Fibroblast of lung (primary cell): ENCODE measurements at regions not wholly inside any gene's neighbourhood (a gene's known extent, or its start where the extent isn't known, plus 50 kb on each side); places are given as distances from the start of the nearest gene placed in this dataset.

Source experiments
- DNase-seq, 2 donors: peaks; one replicate each; pipeline versions ENCODE4 v3.0.0 to v3.0.0-alpha.2; 2010; ENCODE audit warnings: low read depth in 2 of 2
- H2AFZ ChIP-seq: 2 replicates; pipeline ENCODE4 v1.5.1; 2012; ENCODE audit warnings: low read length, control low read depth, inconsistent platforms
- H3K27ac ChIP-seq: 2 replicates; pipeline ENCODE4 v1.5.1; 2011; ENCODE audit warnings: low read length, control low read depth; ENCODE audit not compliant: insufficient read depth
- H3K27me3 ChIP-seq: 2 replicates; pipeline ENCODE4 v1.5.1; 2011; ENCODE audit warnings: mild to moderate bottlenecking, low read length; ENCODE audit not compliant: control insufficient read depth, insufficient read depth
- H3K36me3 ChIP-seq: 2 replicates; pipeline ENCODE4 v1.5.1; 2011; ENCODE audit warnings: low read length; ENCODE audit not compliant: control insufficient read depth, insufficient read depth
- H3K4me1 ChIP-seq: 2 replicates; pipeline ENCODE4 v1.5.1; 2011; ENCODE audit warnings: low read length; ENCODE audit not compliant: control insufficient read depth, insufficient read depth; ENCODE audit errors: extremely low read depth
- H3K4me2 ChIP-seq: 2 replicates; pipeline ENCODE4 v1.5.1; 2011; ENCODE audit warnings: low read length, control low read depth; ENCODE audit not compliant: insufficient read depth; ENCODE audit errors: extremely low read depth
- H3K4me3 ChIP-seq, 4 experiments: fragments of 200-600 bp in 1 of 4; sonication (generic) in 1 of 4; replicated peaks in 1 of 4; 2 replicates each; pipeline ENCODE4 v1.5.1; 2011 to 2016; ENCODE audit warnings: low read length in 4 of 4, low read depth in 3 of 4, mild to moderate bottlenecking in 3 of 4, control low read depth in 2 of 4, inconsistent platforms in 1 of 4, mixed read lengths in 1 of 4; ENCODE audit not compliant: insufficient read depth in 1 of 4; ENCODE audit errors: control extremely low read depth in 1 of 4
- H3K79me2 ChIP-seq: 2 replicates; pipeline ENCODE4 v1.5.1; 2012; ENCODE audit warnings: mild to moderate bottlenecking, low read length, inconsistent platforms; ENCODE audit not compliant: control insufficient read depth, insufficient read depth
- H3K9ac ChIP-seq: 2 replicates; pipeline ENCODE4 v1.5.1; 2011; ENCODE audit warnings: mild to moderate bottlenecking, low read length, control low read depth; ENCODE audit not compliant: insufficient read depth
- H3K9me3 ChIP-seq: 2 replicates; pipeline ENCODE4 v1.5.1; 2012; ENCODE audit warnings: low read depth, low read length; ENCODE audit not compliant: control insufficient read depth, insufficient read depth
- H4K20me1 ChIP-seq: 2 replicates; pipeline ENCODE4 v1.5.1; 2011; ENCODE audit warnings: low read length; ENCODE audit not compliant: control insufficient read depth, insufficient read depth; ENCODE audit errors: extremely low read depth
- CTCF ChIP-seq, 2 donors: IDR thresholded peaks in 1 of 2; conservative IDR thresholded peaks in 1 of 2; 1 replicate in 1 of 2; 2 replicates in 1 of 2; pipeline ENCODE4 v1.5.1; 2011 to 2012; ENCODE audit warnings: low read length in 2 of 2, control low read depth in 1 of 2, inconsistent platforms in 1 of 2, low read depth in 1 of 2, mild to moderate bottlenecking in 1 of 2
- EZH2 ChIP-seq: IDR thresholded peaks from 2 replicates; pipeline ENCODE4 v1.5.1; 2012; ENCODE audit warnings: low read length, control low read depth, mild to moderate bottlenecking; ENCODE audit errors: missing control alignments

GRCh38 chr9:25904701-25905100, 226.5 kb upstream of the TUSC1 start:
- Histone ChIP-seq H3K27me3 (no peaks in the 10 kb centered on the region), H3K4me2 (no peak overlapping the region), H2AFZ (no peak overlapping the region), H4K20me1 (no peaks in the 10 kb centered on the region), H3K27ac (no peak overlapping the region), H3K79me2 (no peaks in the 10 kb centered on the region), H3K9me3 (no peaks in the 10 kb centered on the region), H3K4me3 (no peak overlapping the region), H3K4me1 (no peaks in the 10 kb centered on the region), H3K36me3 (no peaks in the 10 kb centered on the region), H3K9ac (no peak overlapping the region)
- TF ChIP-seq CTCF (conservative IDR thresholded peaks at IDR 0.05 in 1 of 2, IDR thresholded peaks at IDR 0.05 in 1 of 2; ENCODE audit: low read depth in 1 of 2, low read length in 2 of 2) (no peak), EZH2 (no peak)
- DNase-seq: no peak

GRCh38 chr9:25891527-25891926, 213.3 kb upstream of the TUSC1 start:
- H3K36me3 ChIP-seq: no peaks in the 10 kb centered on the region
- no peaks in the 10 kb centered on the region for H3K9me3 ChIP-seq
- H3K27ac ChIP-seq: no peak overlapping the region
- no peak overlapping the region for H3K4me2 ChIP-seq
- H3K9ac ChIP-seq: no peak overlapping the region
- no peak for DNase-seq
- H3K4me1 ChIP-seq: no peaks in the 10 kb centered on the region
- no peak overlapping the region for H3K4me3 ChIP-seq
- H2AFZ ChIP-seq: no peak overlapping the region
- TF ChIP-seq EZH2 (no peak), CTCF (conservative IDR thresholded peaks at IDR 0.05 in 1 of 2, IDR thresholded peaks at IDR 0.05 in 1 of 2; ENCODE audit: low read depth in 1 of 2, low read length in 2 of 2) (no peak)
- H3K79me2 ChIP-seq: no peaks in the 10 kb centered on the region
- no peaks in the 10 kb centered on the region for H4K20me1 ChIP-seq
- no peaks in the 10 kb centered on the region for H3K27me3 ChIP-seq

GRCh38 chr9:25889661-25890060, 211.4 kb upstream of the TUSC1 start:
- TF ChIP-seq CTCF (conservative IDR thresholded peaks at IDR 0.05 in 1 of 2, IDR thresholded peaks at IDR 0.05 in 1 of 2; ENCODE audit: low read depth in 1 of 2, low read length in 2 of 2) (no peak), EZH2 (no peak)
- H3K27ac ChIP-seq: no peak overlapping the region
- no peaks in the 10 kb centered on the region for H3K79me2 ChIP-seq
- no peaks in the 10 kb centered on the region for H3K36me3 ChIP-seq
- H2AFZ ChIP-seq: no peak overlapping the region
- no peaks in the 10 kb centered on the region for H3K9me3 ChIP-seq
- no peaks in the 10 kb centered on the region for H3K27me3 ChIP-seq
- H3K4me1 ChIP-seq: no peaks in the 10 kb centered on the region
- no peak overlapping the region for H3K9ac ChIP-seq
- H3K4me3 ChIP-seq: no peak overlapping the region
- H4K20me1 ChIP-seq: no peaks in the 10 kb centered on the region
- DNase-seq: no peak
- H3K4me2 ChIP-seq: no peak overlapping the region
